Skin epidermis (tissue), 12 donors: ENCODE measurements at regions not wholly inside any gene's neighbourhood (a gene's known extent, or its start where the extent isn't known, plus 50 kb on each side); places are given as distances from the start of the nearest gene placed in this dataset.

ENCODE experiments used
- H3K27ac ChIP-seq, 21 experiments: fragments of 200-600 bp; sonication (generic) in 11 of 21; one replicate each; pipeline ENCODE4 v1.5.0; 2020; ENCODE audit warnings: mild to moderate bottlenecking in 3 of 21, inconsistent platforms in 2 of 21, moderate library complexity in 2 of 21
- H3K4me3 ChIP-seq, 7 experiments: fragments of 200-600 bp; sonication (generic) in 2 of 7; one replicate each; pipeline ENCODE4 v1.5.0; 2020; ENCODE audit warnings: inconsistent platforms in 2 of 7, mild to moderate bottlenecking in 2 of 7, moderate library complexity in 1 of 7

DNA sequence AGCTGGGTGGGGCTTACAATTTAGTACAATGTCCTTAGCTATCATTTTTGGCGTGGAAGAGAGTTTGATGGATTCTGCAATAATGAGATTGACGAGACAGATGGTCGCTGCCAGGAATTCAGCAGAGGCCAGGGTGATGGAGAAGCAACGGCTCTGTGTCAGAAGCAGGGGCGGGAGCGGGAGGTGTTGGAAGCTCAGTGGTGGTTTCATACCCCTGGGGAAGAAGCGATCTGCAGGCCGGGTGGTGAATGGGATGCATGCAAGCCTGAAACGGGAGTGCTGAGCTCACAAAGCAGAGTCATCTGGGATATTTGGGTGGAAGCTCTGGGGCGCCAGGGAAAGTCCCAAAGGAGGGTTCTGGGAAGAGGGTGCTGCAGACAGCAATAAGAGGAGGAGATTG lies 370.8 kb downstream of the ZNF536 start:
- H3K27ac ChIP-seq, result no peak overlapping the region
- no peak overlapping the region for H3K4me3 ChIP-seq

DNA sequence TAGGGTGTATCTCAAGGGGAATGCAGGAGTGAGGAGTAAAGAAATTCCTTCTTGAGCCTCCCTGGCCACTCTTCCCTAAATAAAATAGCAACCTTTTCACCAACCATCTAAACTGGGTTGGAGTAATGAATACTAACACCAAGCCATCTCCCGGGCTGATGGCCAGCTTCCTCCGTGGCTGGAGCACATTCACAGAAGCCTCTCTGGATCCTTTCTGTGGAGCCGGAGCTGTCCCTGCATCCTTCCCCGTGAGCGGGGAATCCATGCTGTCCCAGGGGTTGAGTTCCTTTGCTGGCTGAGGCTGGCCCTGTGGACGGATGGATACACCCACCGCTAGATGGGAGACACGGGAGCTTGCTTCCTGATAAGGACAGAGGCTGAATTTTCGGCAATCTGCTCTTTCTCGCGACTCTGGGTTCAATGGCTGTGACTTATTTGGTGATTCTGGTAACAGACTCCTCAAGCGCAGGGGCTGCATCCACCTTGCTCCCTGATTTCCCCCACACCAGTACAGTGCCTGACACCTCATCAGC lies 370.3 kb downstream of the ZNF536 start:
- Histone ChIP-seq H3K4me3 (no peak overlapping the region), H3K27ac (no peak overlapping the region)

DNA sequence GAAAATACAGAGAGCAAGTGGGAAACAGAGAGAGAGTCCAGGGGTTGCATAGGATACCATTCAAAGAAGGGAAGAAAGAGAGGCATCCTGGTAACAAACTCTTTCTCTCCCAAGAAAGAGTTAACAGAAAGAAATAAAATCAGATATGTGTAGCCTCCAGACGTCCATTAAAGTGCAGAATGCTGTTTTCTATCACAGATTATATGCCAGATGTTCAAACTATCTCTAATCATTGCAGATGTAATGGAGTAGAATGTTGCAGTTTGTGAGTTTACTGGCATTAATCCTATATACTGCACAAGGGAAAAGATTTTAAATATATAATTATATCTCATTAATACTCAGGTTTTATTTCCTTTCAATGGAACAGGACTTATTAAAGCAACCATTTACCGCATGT lies 369.4 kb downstream of the ZNF536 start:
- Histone ChIP-seq H3K27ac (no peak overlapping the region), H3K4me3 (no peak overlapping the region)

DNA sequence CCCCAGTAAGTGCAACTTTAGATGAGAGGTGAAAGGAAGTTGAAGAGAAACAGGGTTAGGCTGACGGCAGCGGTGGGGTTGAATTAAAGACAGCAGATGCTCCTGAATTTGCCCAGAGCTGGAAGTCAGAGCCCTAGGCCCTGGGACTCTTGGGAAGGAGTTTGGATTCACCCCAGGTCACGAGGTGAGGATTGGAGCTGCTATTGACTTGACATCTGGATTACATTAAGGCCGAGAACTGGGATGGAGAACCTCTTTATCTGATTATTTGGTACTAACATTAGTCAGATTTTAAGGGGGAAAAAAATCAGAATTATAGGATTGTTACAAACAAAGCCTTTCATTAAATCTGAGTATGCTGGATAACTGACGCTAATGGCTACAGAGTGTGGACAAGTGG lies 367.2 kb downstream of the ZNF536 start:
- H3K4me3 ChIP-seq, result no peak overlapping the region
- no peak overlapping the region for H3K27ac ChIP-seq

DNA sequence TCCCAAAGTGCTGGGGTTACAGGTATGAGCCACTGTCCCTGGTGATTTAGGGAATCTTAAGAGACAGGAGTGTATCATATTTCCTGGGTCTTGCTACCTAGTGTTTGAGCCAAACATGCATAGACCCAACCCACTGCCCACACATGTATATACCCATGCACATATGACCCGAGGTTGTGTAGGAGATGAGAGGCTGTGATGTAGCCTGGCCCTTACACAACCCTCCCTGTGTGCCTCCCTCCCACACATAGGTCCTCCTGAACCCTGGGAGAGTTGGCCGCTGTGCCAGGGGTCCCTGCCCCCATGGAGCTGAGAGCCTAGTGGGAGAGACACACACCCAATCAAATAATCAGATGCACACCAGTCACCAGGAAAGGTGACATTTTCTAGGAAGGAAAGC lies 365.9 kb downstream of the ZNF536 start:
- H3K27ac ChIP-seq, result no peak overlapping the region
- no peak overlapping the region for H3K4me3 ChIP-seq

DNA sequence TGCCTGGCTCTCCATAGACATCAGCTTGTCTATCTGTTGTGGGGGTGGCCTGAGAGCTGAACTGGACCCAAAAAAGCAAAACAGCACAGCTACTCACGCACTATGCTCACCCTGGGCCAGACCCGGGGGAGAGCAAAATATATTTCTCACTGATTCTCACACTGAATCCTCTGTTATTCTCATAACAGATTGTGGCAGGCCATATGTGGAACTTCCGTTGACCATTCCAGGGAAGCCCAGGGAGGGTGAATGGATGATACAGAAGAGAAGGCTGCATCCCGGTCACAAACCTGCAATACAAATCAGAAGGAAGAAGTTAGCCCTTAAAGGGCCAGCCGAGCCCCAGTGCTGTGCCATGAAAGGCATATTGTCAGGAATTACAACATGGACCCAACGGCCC lies 362.5 kb downstream of the ZNF536 start:
- Histone ChIP-seq H3K27ac (no peak overlapping the region), H3K4me3 (no peak overlapping the region)

DNA sequence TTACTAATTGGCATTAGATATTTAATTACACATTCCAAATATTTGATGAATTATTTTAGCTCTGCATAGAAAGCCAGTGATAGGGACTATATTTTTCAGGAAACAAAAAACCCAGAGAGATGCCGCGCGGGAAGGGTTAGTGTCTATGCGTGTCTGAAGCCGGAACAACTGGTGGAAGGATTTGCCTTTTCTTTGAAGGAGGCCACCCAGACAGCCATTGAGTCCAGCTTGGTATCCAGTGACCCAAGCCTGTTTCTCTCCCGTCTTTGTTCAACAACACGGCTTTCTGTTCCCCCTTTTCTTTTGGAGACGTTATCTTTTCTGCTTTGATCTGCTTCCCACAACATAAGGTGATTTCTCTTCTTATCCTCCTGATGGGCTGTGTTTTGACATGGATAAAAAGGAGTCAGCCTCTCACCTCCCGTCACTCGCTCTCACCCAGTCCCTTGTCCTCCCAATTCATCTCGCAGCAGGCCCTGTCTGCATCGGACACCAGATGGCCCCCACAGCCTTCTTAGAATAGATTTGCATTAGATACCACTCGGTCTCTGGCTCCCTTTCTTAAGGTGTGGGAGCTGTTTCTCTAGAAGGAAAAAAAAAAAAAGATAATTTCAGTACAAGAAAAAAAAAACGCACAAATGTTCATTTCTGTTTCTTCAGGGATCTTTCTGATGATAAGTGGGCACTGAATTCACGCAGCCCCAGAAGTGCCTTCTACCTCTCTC lies 361.8 kb downstream of the ZNF536 start:
- H3K27ac ChIP-seq, result no peak overlapping the region
- no peak overlapping the region for H3K4me3 ChIP-seq

DNA sequence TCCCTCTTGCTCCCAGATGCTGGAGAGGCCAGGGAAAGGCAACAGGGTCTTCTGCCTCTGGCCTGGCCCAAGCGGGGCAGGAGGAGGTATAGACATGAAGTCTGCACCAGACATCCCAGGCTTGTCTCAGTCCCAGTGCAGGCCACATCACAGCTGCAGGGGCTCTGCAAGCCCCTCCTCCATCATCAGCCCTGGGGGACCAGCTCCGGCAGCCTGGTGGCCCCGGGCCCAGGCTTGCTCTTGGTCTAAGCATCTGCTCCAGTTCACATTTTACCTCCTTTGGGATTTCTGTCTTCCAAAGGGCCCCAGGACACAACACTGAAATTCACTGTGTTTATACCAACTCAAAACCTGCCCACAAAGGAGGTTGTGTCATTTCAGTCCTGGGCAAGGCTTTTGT lies 359.4 kb downstream of the ZNF536 start:
- Histone ChIP-seq H3K27ac (no peak overlapping the region), H3K4me3 (no peak overlapping the region)

DNA sequence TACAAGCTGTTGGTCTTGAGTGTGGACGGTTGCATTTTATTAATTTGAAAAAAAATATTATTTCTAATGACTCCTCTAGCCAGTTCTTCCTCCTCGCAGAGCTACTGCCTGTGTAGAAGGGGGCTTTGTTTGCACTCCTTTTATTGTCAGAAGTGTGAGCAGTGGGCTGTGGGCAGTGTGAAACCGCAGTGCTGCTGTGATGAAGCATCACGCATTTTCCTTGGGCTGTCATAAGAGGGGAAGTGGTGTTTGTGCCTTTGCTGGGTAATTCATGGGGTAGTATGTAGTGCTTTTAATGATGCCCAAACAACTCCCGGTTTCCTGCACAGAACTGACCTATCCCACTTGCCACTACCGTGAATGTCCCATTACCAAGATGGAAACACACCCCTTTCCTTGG lies 357.3 kb downstream of the ZNF536 start:
- H3K27ac ChIP-seq, result no peak overlapping the region
- H3K4me3 ChIP-seq, result no peak overlapping the region

DNA sequence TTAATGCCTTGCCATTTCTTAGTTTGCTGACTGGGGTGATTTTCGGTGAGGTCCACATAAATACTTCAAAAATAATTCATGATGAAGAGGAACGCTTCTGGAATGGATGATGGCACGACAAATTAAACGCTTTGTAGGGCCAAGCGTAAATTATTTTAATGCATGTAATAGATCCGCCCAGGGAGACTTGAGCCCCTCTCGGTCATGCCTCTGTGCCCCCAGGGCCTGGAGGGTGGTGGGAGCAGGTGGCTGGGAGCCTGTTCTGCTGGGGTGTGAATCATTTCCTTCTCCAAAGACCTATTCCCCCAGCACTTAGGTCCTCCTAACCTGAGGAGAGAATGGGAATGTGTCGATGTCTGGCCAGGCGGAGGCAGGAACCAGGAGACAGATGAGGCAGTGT lies 350.6 kb downstream of the ZNF536 start:
- no peak overlapping the region for H3K4me3 ChIP-seq
- H3K27ac ChIP-seq, result no peak overlapping the region

DNA sequence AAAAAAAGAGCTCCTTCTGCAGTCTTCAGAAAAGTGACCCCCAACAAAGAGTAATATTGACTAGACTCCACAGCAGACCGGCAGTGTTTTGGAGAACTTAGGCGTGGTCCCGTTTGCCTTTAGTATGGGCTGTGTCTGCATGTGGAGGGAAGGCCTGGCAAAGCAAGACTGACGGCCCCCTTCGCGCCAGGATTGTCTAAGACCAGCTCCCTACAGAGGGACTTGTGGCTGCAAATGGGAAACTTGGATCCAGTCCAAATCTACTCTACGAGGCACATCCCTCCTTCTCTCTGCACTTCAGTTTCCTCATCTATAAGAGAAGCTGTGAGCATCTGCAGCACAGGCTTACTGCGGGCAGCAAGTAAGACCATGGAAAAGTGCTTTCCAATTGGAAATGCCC lies 350.0 kb downstream of the ZNF536 start:
- H3K4me3 ChIP-seq, result no peak overlapping the region
- H3K27ac ChIP-seq, result no peak overlapping the region

DNA sequence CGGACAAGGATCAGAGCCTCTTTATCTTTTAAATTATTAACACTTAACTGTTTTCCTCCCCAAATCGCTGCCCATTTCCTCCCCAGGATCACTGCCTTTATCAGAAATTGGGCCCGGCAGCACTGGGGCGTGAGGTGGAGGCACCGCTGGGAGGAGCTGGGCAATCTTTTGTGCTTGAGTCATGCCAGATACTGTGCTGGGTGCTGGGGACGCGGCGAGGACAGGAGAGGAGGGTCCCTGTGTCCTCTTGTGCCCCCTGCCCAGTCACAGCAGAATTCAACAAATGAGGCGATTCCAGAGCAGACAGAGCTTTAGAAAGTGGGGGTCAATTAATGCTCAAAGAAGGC lies 347.8 kb downstream of the ZNF536 start:
- H3K27ac ChIP-seq, result peak overlapping the region; percentile 16 to 89 (median 70)
- H3K4me3 ChIP-seq, result peak overlapping the region; percentile 30 to 64 (median 48)

DNA sequence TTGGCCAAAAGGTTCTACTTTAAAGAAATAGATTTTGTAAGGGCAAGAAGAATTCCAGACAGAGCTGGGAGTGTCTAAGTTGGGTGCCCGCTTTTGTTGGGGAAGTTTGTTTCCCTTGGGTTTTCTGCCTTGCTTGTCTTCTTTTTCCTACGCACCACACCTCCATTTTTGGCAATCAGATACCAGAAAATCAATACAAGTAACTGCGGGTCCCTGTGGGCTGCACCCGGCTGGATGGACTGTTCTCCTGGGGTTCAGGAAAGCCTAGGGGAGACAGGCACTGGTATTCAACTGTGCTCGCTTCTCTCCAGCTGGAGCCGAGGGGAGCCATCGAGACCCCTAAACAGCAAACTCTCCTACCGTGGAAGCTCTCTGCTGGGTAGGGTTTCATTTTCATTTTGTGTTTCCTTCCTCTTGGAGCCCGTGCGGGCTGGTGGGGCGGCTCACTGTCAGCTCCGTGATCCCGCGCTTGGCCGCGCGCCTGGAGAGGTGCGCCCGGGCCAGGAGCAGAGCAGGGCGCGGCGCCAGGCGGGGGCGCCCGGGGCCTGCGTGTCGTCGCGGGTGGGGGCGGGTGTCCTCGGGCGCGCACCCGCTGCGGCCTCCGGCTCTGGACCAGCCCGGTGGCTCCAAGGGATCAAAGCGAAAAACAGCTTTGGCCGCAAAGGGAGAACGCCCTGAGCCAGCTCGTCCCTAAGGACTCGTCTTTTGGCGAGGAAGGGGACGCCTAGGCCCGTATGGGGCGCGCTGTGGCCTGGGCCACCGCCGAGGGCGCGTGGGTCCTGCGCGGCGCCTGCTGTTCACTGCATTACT lies 347.2 kb downstream of the ZNF536 start:
- Histone ChIP-seq H3K4me3 (peak overlapping the region; percentile 30 to 64 (median 48)), H3K27ac (peak overlapping the region; percentile 16 to 89 (median 70))

DNA sequence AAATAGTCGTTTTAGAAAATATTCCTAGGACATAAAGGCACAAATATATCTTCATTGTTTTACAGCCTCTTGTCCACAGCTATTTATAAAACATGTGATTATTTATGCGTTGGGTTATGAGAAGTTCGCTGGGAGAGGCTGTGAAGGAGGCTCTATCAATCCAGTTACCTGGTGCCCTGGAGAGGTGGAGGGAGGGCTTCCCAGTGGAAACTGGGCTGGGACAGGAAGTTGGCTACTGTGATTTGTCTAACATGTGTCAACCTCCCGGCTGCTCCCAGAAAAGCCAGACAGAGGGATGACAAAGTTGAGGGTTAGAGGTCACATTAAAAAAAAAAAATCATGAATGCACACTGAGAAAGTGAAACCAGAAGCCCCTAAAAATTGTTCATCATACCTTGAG lies 346.5 kb downstream of the ZNF536 start:
- peak overlapping the region in 5 of 7 experiments; percentile 41 to 64 (median 55) for H3K4me3 ChIP-seq
- peak overlapping the region in 14 of 21 experiments; percentile 49 to 89 (median 73) for H3K27ac ChIP-seq

DNA sequence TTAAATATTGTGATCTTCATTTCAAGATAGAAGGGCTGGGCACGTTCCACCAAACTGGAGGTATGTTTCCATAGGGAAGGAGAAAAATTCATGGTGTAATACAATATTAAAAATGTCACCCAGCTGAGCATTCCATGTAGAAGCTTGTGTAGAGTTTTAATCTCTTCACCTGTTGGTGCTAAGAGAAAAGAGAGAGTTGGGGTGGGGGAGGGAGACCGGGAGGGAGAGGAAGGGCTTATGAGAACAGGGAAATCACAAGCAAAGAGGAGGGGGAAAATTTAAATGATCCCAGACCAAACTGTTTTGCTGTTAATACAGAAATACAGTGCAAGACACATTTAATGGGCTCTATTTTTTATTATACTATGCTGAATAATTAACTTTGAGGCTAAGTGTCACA lies 345.8 kb downstream of the ZNF536 start:
- Histone ChIP-seq H3K4me3 (no peak overlapping the region), H3K27ac (no peak overlapping the region)

DNA sequence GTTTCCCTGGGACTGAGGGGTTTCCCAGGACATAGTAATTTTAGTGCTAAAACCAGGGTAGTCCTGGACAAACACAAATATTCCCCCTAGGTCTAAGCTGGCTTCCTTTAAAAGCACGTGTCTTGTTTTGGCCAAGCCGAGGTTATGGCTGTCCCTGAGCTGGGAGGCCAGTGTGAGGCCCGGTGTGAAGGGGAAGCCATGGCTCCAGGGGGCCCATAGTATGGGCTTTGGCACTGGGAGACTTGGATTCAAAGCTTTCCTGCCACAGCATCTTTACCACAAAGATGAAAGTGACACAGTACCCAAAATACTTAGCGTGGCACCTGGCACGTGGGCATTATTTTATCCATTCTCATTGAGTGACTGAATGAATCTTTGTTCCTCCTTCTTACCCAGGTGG lies 345.2 kb downstream of the ZNF536 start:
- Histone ChIP-seq H3K4me3 (no peak overlapping the region), H3K27ac (no peak overlapping the region)

DNA sequence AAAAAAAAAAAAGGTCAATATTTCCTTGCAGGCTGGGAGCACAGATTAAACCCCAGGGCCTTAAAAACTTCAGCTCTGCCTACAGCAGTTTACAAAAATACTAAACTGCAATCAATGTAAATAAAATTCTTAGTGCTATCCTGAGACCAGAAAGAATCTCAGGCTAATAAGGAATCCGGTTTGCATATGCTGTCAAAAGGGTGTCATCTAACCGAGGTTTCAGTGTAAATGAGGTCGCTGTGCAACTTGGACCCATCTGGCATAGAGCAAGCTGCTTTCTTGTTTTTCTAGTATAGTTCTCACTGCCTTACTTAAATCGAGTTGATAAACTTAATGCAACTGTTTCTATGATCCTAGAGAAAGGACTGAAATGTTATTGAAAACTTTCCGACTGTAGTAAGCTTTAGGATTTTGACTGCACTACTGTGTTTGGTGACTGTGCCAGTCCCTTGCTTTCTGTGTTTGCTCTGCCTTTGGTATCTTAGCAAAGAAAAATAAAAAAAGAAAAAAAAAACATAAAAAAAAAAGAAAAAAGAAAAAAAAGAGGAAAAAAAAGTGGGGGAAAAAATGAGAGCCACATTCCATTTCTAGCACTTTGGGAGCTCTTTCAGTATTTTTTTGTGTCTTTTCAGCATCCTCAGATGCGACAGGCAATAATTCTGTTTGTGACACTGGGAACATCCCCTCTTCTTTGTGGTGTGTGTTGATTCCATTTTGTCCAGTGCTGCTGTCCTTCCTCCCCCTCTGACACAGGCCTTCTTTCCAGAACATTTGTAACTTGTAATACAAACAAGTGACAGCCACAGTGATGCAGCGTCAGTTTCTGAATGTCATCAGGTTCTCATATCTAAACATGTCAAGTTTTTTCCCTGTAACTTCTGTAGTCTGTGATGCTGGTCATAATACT lies 340.5 kb downstream of the ZNF536 start:
- no peak overlapping the region for H3K4me3 ChIP-seq
- no peak overlapping the region for H3K27ac ChIP-seq

DNA sequence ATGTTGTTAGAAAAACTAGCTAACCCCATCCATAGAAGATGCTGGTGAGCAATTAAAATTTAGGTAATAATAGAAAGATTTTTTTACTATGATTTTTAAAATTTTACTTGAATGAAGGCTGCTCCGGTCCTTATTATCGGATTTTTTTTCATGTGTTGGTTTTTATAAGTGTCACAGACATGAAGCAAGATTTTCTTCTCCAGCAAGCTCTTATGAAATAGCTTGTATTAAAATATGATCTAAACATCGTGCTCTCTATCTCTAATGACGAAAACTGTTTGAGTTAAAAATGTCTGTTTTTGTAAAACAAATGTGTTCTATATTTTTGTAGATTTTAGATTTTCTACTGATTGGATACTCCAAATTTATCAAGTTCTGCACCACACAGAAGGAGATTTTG lies 339.6 kb downstream of the ZNF536 start:
- Histone ChIP-seq H3K27ac (no peak overlapping the region), H3K4me3 (no peak overlapping the region)

DNA sequence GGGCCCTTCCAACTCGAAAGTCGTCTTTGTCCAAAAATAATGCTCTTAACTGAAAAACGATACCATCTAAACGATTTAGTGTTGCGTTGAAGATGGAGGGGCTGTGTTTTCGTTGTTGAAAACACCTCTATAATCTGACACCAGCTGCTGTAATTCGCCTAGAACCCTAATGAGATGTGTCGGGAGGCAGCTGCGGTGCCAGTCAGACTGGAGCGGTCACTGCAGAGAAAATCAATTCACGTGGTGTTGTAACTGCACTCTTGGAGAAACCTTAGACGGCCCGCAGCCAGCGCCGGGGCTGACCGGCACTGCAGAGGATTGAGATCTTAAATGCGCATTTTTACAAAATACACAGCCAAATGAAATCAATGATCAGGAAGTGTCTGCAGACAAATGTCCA lies 339.1 kb downstream of the ZNF536 start:
- Histone ChIP-seq H3K4me3 (no peak overlapping the region), H3K27ac (no peak overlapping the region)

DNA sequence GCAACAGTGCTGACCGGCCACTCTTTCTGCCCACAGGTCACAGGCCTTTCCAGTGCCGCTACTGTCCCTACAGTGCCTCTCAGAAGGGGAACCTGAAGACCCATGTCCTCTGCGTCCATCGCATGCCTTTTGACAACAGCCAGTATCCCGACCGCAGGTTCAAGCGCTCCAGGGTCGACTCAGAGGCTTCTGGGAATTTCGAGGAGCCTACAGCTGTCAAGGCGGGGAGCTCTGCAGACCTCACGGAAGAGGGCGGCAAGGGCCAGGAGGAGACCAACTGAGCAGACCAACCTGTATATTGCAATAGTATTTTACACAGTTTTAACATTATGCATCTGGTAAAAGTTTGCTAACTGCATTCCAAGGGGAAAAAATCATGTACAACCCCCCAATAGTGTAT lies 338.5 kb downstream of the ZNF536 start:
- no peak overlapping the region for H3K27ac ChIP-seq
- no peak overlapping the region for H3K4me3 ChIP-seq
